ENCODE measurements at regions not wholly inside any gene's neighbourhood (a gene's known extent, or its start where the extent isn't known, plus 50 kb on each side); places are given as distances from the start of the nearest gene placed in this dataset.

DNA sequence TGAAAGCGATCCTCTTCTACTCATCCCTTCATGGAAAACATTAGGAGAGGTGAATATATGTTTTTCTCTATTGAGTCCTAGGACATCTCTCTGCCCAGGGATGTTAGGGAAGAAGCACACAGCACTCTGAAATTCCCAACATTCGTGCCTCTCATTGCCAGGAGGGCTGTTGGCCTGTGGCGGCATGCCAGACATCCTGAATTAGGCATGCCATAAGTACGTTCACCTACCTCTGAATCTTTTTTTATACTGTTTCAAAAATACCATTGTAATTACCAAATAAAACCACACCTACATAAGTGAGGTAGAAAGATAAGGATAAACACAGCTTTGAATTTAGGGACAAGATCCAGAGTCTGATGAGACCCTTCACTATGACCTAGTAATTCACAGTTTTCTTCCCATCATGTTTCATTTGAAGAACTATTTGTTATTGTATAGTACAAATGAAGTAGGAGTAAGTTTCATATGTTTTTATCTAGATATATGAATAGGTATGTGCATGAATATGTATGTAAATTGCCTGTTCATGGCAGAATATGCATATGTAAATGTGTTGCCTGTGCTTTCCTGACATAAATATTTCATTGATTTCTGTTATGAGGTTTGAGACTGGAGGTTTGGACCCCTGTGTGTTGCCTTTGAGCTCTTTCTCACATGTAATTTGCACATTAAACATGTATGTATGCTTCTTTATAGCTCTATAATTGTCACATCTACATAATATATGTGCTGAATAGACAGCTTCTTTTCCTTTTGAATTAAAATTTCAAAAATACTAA lies 66.6 kb upstream of the STAM2 start:
- TF ChIP-seq, protein P1, sequence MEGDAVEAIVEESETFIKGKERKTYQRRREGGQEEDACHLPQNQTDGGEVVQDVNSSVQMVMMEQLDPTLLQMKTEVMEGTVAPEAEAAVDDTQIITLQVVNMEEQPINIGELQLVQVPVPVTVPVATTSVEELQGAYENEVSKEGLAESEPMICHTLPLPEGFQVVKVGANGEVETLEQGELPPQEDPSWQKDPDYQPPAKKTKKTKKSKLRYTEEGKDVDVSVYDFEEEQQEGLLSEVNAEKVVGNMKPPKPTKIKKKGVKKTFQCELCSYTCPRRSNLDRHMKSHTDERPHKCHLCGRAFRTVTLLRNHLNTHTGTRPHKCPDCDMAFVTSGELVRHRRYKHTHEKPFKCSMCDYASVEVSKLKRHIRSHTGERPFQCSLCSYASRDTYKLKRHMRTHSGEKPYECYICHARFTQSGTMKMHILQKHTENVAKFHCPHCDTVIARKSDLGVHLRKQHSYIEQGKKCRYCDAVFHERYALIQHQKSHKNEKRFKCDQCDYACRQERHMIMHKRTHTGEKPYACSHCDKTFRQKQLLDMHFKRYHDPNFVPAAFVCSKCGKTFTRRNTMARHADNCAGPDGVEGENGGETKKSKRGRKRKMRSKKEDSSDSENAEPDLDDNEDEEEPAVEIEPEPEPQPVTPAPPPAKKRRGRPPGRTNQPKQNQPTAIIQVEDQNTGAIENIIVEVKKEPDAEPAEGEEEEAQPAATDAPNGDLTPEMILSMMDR (conservative IDR thresholded peaks at IDR 0.05; ENCODE audit: low read depth, low read length) = no peak
- no peak for DNase-seq (ENCODE audit: low read depth)
- H3K4me3 ChIP-seq (ENCODE audit: low read length) = no peak overlapping the region

DNA sequence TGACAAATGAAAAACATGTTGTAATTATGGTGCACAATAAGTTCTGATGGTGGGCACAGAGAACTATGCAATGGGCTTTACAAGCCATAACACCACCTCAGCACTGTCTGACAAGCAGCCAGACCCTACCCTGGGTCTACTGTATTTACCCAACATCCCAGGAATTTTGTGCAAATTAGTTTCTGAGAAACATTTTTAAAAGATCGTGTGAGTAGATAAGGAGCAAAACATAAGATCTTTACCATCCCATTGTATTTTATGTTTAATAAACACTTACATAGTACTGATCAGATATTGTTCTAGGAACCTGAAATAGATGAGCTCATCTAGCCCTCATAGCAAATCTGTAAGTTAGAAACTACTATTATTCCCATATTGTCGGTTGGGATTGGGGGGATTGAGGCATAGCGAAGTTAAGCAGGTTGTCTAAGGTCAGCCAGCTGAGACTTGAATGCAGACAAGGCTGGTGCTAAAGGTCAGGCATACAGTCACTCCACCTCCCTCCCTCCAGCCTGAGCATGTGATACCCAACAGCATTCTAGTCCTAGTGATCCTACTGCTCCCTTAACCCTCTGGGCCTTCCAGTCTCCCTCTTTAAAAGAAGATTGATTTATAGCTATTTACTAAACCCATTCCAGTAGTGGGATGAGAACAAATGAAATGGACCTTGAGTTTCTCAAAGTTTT lies 67.4 kb upstream of the STAM2 start:
- DNase-seq (ENCODE audit: low read depth) = no peak
- TF ChIP-seq, protein P1 (conservative IDR thresholded peaks at IDR 0.05; ENCODE audit: low read depth, low read length) = no peak
- H3K4me3 ChIP-seq (ENCODE audit: low read length) = no peak overlapping the region

DNA sequence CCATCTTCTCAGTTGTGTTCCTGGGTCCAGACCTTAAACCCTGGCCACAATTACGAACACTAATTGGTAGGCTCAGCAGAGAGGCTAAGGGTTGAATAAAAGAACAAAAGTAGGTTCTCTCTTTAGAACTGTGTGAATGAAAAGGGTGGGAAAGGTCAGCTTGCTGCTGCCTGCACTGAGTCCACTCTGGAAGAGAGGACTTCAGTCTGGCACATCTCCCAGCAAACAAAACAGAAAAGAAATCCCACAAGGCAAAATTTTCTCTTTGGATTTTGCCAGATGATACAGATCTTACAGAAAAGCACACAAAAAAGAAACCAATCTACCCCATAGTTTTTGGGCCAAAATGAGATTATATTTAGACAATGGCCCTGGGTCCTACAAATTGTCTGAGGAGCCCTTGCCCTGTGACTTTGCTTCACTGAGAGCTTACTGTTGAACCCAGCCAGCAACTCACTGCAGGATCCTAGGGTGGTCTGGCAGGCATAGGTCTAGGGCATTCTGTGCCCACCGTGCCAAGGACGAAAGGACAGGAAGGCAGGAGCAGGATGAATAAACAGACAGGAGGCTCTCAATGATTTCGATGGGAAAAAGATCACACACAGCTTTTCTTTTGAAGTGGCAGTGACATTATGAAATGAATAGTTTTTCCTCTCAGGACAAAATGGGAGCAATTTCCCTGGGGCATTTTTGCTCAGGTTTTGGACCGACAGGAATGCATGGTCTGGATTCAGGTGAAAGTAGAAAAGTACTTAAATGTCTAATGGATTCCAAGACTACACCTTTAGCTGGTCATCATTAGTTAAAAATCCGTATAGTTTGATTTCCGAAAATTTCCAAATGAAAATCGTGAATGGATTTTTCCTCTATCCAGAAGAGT lies 68.4 kb upstream of the STAM2 start:
- TF ChIP-seq, protein P1 (conservative IDR thresholded peaks at IDR 0.05; ENCODE audit: low read depth, low read length) = no peak
- no peak overlapping the region for H3K4me3 ChIP-seq (ENCODE audit: low read length)
- no peak for DNase-seq (ENCODE audit: low read depth)

DNA sequence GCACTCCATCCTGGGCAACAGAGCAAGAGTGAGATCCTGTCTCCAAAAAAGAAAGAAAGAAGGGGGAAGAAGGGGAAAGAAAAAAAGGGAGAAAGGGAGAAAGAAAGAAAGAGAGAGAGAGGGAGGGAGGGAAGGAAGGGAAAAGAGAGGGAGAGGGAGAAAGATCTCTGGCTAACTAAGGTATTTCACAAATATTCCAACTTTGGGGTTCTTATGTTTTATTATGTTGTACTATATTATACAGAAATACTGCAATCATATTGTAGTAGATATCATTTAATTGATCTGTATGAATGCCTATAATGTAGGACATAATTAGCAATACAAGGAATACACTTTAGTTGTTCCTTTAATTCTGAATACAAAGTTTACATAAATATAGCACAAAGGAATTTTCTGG lies 70.1 kb upstream of the STAM2 start:
- no peak overlapping the region for H3K4me3 ChIP-seq (ENCODE audit: low read length)
- DNase-seq (ENCODE audit: low read depth) = no peak
- TF ChIP-seq, protein P1 (conservative IDR thresholded peaks at IDR 0.05; ENCODE audit: low read depth, low read length) = no peak

DNA sequence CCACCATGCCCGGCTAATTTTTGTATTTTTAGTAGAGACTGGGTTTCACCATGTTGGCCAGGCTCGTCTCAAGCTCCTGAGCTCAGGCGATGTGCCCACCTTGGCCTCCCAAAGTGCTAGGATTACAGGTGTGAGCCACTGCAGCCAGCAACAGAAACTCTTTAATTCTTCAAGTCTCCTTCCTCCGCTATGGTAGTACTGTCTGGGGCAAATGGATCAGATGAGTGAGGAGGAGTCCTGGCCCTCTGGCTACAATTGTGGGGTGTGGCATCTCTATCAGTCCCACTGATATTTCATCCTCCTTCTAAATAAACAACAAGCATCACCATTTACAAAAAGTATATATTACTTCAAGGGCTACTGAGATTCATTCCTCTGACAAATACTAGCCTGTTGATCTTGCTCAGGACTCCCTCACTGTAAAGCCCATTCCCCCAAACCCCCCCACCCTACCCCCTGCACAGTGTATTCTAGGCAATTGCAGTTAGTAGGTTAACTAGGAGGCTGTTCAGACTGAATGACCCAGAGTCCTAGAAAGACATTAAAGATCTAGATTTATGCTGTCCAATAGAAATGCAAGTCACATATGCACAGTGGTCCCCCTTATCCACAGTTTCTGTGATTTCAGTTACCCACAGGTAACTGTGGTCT lies 71.2 kb upstream of the STAM2 start:
- TF ChIP-seq, protein P1 (conservative IDR thresholded peaks at IDR 0.05; ENCODE audit: low read depth, low read length) = no peak
- no peak overlapping the region for H3K4me3 ChIP-seq (ENCODE audit: low read length)
- DNase-seq (ENCODE audit: low read depth) = no peak

DNA sequence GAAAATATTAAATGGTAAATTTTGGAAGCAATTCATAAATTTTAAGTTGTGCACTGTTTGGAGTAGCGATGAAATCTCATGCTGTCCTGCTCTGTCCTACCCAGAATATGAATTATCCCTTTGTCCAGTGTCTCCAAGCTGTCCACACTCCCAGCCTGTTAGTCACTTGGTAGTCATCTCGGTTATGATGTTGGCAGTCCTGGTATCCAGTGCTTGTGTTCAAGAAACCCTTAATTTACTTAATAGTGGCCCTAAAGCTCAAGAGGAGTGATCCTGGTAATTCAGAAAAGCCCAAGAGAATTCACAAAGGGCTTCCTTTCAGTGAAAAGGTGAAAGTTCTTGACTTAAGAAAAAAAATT lies 71.8 kb upstream of the STAM2 start:
- TF ChIP-seq, protein P1 (conservative IDR thresholded peaks at IDR 0.05; ENCODE audit: low read depth, low read length) = no peak
- DNase-seq (ENCODE audit: low read depth) = no peak
- H3K4me3 ChIP-seq (ENCODE audit: low read length) = no peak overlapping the region
